ENCODE measurements at regions not wholly inside any gene's neighbourhood (a gene's known extent, or its start where the extent isn't known, plus 50 kb on each side); places are given as distances from the start of the nearest gene placed in this dataset.

DNA sequence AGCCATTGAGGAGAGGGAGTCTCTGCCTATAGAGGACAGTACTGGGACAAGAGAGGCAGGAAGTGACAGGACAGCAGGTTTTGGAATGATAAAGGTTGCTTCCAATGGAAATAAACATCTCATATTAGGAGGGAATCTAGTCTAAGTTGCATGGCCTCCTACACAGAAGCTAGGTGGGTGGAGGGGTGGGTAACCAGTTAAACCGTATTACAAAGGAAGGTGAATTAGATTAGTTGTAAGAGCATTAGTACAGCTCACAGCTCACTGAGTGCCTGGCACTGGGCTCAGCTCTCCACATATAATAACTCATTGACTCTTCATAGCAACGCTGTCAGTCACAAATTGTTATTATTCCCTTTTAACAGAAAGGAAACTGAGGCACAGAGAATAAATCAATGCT lies 468.1 kb downstream of the PTPRU start:
- 0% methylated on average over 2 of the region's 2 CpGs for WGBS (ENCODE audit: insufficient coverage, insufficient replicate concordance, low lambda C conversion rate, missing lambda C conversion rate)
- BruUV-seq (replicated peaks), result no TSS peak

More for the DNA sequence above, 468.1 kb downstream of the PTPRU start:
- no peak overlapping the region for H3K4me2 ChIP-seq (ENCODE audit: control insufficient read depth, insufficient read depth)
- H4K20me1 ChIP-seq (ENCODE audit: control insufficient read depth, insufficient read depth), result no peaks in the 10 kb centered on the region
- H3K36me3 ChIP-seq (ENCODE audit: control insufficient read depth in 2 of 2, insufficient read depth in 2 of 2, low read length in 1 of 2), result no peaks in the 10 kb centered on the region
- ChIA-PET CTCF (no interaction called here), POLR2A (no interaction called here), RAD21 (ENCODE audit: unreplicated experiment) (no interaction called here), SMC1A (ENCODE audit: uncharacterized antibody, unreplicated experiment) (no interaction called here)
- no peak overlapping the region for H3K27ac ChIP-seq (ENCODE audit: control insufficient read depth, insufficient read depth)
- H3K9me3 ChIP-seq (replicated peaks; ENCODE audit: control insufficient read depth, insufficient read depth, low read length), result no peaks in the 10 kb centered on the region
- H3K4me3 ChIP-seq, result no peak overlapping the region
- intact Hi-C loops (cut with micrococcal nuclease; ENCODE audit: unreplicated experiment) (no loop called here), in situ Hi-C loops (cut with MboI) (no loop called here)
- H3K4me1 ChIP-seq (ENCODE audit: control insufficient read depth, insufficient read depth, low read length), result peaks cover 16% of the 10 kb centered on the region
- no peak overlapping the region for H2AFZ ChIP-seq (ENCODE audit: control insufficient read depth, low read depth, low read length)
- TF ChIP-seq CEBPZ (IDR thresholded peaks at IDR 0.05; ENCODE audit: low read depth, low read length), result no peak
- TF ChIP-seq ZNF622 (IDR thresholded peaks at IDR 0.05), result no peak
- no peak for TF ChIP-seq ZNF24 (IDR thresholded peaks at IDR 0.05)
- TF ChIP-seq CHD1 (IDR thresholded peaks at IDR 0.05; ENCODE audit: low read depth, low read length), result no peak
- TF ChIP-seq HSF1 (IDR thresholded peaks at IDR 0.05; ENCODE audit: low read depth, low read length), result no peak
- no peak for TF ChIP-seq CREB1 (IDR thresholded peaks at IDR 0.05; ENCODE audit: low read depth)
- TF ChIP-seq SMARCA5 (IDR thresholded peaks at IDR 0.05), result no peak
- TF ChIP-seq ZZZ3 (IDR thresholded peaks at IDR 0.05; ENCODE audit: control insufficient read depth, insufficient read length, low read depth), result no peak
- TF ChIP-seq, protein P1, sequence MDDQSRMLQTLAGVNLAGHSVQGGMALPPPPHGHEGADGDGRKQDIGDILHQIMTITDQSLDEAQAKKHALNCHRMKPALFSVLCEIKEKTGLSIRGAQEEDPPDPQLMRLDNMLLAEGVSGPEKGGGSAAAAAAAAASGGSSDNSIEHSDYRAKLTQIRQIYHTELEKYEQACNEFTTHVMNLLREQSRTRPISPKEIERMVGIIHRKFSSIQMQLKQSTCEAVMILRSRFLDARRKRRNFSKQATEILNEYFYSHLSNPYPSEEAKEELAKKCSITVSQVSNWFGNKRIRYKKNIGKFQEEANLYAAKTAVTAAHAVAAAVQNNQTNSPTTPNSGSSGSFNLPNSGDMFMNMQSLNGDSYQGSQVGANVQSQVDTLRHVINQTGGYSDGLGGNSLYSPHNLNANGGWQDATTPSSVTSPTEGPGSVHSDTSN (IDR thresholded peaks at IDR 0.05; ENCODE audit: insufficient replicate concordance, low read depth, low read length), result no peak
- TF ChIP-seq GABPA (IDR thresholded peaks at IDR 0.05; ENCODE audit: low read depth), result no peak
- no peak for TF ChIP-seq LARP7 (IDR thresholded peaks at IDR 0.05)
- no peak for TF ChIP-seq BRCA1 (IDR thresholded peaks at IDR 0.05; ENCODE audit: low read depth, low read length)
- TF ChIP-seq, protein P2, sequence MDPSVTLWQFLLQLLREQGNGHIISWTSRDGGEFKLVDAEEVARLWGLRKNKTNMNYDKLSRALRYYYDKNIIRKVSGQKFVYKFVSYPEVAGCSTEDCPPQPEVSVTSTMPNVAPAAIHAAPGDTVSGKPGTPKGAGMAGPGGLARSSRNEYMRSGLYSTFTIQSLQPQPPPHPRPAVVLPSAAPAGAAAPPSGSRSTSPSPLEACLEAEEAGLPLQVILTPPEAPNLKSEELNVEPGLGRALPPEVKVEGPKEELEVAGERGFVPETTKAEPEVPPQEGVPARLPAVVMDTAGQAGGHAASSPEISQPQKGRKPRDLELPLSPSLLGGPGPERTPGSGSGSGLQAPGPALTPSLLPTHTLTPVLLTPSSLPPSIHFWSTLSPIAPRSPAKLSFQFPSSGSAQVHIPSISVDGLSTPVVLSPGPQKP (IDR thresholded peaks at IDR 0.05; ENCODE audit: low read depth, low read length), result no peak
- TF ChIP-seq NBN (IDR thresholded peaks at IDR 0.05), result no peak
- no peak for TF ChIP-seq MEF2A (IDR thresholded peaks at IDR 0.05; ENCODE audit: insufficient read depth, low read depth, low read length)
- FAIRE-seq (no peak), DNase-seq (ENCODE audit: low read depth, low spot score) (no peak), ATAC-seq (no peak)
- H3K79me2 ChIP-seq (ENCODE audit: control insufficient read depth, insufficient read depth, low read length), result no peaks in the 10 kb centered on the region
- H3K27me3 ChIP-seq (replicated peaks in 1 of 2; ENCODE audit: control insufficient read depth in 2 of 2, insufficient read depth in 2 of 2, low read length in 1 of 2), result peaks cover 0 to 1% of the 10 kb centered on the region in 2 experiments; a peak in 1 of 4 replicates
- H3K9ac ChIP-seq (ENCODE audit: control insufficient read depth, insufficient read depth, low read length), result no peak overlapping the region
